ENCODE measurements at regions not wholly inside any gene's neighbourhood (a gene's known extent, or its start where the extent isn't known, plus 50 kb on each side); places are given as distances from the start of the nearest gene placed in this dataset. TPM values are rescaled to one million over a fixed set of nuclear protein-coding genes. Genes with fewer than 3 reads are reported as not detected.

Small RNAs in the stretch of these regions (small RNA-seq; reads per million reads assigned to genes)
- not detected for gene MIR6724-3 (ENCODE audit: low replicate concordance)
- gene MIR6724-4 (ENCODE audit: low replicate concordance) = not detected
- gene RF01518 (ENCODE audit: low replicate concordance) = not detected
- not detected for gene RNA5-8SN2 (ENCODE audit: low replicate concordance)
